GM19023 (cell line): ENCODE measurements at regions not wholly inside any gene's neighbourhood (a gene's known extent, or its start where the extent isn't known, plus 50 kb on each side); places are given as distances from the start of the nearest gene placed in this dataset.
"Not testable (repeated sequence)": the region's sequence is repeated elsewhere in the genome, so short reads cannot be mapped to it uniquely, and the experiment has no call there.

Experiments used
- ATAC-seq: cut with Tn5 transposase; IDR thresholded peaks from one replicate; pipeline ENCODE4 v1.9.1; 2021; ENCODE audit warnings: mild to moderate bottlenecking, moderate library complexity; ENCODE audit not compliant: unreplicated experiment

DNA sequence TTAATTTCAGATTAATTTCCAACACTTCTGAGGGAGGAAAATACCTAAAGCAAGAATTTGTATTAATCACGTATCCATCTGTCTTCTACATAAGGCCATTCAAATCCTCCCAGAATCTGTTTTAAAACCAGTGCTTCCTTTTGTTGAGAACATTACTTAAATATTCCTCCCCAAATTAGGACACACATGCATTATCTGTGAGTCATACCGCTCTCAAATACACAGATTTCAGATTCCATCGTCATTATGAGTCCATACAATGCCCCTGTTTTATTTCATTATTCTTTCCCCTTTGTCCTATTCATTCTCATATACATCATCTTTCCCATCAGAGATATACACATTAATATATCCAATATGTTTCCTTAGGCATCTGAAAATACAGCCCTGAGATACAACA lies 57.3 kb upstream of the PRSS12 start:
- no peak for ATAC-seq

DNA sequence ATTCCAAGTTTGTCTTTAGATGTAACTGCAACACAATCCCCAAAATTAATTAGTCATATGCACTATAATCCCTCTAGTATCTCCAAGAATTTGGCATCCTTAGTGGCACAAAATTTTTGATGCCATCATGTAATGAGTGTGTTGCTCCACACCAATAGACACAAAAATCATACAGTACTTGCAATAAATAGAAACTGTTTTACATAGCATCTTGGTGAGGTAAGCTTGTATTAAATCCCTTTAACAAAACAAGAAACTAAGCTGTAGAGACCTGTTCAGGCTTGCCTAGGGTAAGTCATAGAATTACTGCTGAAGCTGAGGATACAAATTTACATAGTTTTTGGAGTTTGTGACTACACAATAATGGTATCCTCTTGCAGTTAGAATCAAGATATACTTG lies 64.5 kb upstream of the PRSS12 start:
- ATAC-seq, result no peak

DNA sequence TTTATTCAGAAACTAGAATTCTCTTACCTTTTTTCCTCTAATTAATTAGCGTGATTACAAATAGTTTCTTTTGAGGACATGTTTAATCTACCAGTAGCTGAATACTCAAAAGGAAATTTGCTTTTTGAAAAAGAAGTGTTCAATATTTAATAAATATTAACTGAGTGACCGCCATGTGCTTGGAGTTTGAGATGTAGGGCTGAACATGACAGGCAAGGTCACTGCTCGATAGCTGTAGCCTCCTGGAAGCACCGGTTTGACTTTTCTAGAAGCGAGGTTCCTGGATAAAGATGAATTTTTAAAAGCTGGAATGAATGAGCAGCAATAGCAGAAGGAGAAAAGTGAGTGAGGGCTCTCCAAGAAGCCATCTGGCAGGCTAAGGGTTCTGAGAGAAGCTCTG lies 65.0 kb upstream of the PRSS12 start:
- not testable (repeated sequence) for ATAC-seq

DNA sequence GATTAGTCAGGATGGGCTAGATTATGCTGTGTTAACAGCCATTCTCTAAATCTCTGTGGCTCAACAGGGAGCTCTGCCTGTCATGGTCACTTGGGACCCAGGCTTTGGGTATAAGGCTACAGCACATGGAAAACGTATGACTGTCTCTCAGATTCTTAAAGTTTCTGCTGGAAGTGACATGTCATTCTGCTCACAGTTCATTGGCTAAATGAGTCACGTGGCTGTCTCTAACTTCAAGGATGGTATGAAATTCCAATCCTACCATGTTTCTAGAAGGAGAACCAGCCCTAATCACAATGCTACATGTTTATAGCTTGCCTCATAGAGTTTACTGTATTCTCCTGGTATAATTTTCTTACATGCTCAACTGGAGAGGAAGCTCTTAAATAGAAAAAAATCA lies 65.6 kb upstream of the PRSS12 start:
- not testable (repeated sequence) for ATAC-seq

DNA sequence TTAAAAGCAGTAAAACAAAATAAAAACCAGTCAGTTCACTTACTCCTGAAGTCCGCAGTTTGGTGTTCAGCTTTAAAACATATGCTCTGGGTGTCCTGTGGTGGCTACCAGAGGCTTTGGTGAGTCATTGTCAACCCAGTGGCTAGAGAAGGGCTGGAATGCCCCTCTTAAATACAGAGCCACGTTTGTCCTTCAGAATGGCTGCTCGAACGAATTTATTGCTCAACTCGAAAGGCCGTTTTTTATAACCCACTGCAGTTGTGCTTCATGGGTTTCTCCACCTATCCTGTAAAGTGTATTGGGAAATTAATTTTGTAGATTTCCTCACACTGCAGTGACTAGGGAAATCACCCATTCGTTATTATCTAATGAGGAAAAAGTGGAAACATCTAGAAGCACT lies 66.8 kb upstream of the PRSS12 start:
- not testable (repeated sequence) for ATAC-seq

DNA sequence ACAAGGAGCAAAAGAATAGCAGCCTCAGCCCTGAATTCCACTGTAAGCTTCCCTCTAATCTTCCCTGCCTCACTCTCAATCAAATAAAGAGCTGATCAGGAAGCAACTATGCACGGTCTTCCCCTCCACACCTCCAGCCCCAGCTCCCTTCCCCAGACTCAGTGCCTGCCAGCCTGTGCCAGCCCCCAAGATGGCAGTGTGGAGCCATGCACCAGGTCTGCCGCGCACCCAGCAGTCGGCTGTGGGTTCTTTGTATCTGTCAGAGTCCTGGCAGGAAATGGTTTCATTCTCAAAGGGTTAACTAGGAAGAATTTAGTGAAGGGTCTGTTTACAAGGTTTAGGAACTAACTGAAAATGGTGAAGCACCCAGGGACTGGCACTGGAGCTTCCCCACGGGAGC lies 71.3 kb upstream of the PRSS12 start:
- ATAC-seq, result not testable (repeated sequence)

DNA sequence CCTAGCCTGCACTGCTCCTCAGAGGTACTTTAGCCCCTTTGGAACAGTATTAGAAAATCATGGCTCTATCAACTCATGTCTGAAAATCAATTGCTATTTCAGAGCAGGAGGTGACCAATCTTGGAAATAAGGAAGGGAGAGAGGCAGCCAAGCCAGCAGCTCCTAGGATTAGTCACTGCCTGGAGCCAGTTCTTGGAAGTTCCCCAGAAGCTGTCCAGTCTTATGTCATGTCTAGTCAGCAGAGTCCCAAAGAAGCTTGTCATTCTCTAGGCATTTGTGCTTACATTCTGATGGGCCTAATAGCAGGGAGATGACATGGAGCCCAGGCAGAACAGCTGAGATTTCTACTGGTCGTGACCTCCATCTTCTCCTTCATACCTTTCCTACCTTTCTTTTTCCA lies 76.1 kb upstream of the PRSS12 start:
- not testable (repeated sequence) for ATAC-seq

DNA sequence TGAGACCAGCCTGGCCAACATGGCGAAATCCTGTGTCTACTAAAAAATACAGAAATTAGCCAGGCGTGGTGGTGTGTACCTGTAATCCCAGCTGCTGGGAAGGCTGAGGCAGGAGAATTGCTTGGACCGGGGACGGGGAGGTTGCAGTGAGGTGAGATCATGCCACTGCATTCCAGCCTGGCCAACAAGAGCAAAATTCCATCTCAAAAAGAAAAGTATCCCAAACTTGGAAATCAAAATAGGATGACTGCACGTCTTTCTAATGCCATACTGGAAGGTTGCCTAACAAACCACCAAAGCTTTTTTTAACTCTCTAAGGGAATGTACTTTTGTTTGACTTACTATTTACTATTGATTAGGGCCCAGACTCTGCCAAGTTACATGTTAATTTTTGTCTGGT lies 79.6 kb upstream of the PRSS12 start:
- ATAC-seq, result not testable (repeated sequence)

DNA sequence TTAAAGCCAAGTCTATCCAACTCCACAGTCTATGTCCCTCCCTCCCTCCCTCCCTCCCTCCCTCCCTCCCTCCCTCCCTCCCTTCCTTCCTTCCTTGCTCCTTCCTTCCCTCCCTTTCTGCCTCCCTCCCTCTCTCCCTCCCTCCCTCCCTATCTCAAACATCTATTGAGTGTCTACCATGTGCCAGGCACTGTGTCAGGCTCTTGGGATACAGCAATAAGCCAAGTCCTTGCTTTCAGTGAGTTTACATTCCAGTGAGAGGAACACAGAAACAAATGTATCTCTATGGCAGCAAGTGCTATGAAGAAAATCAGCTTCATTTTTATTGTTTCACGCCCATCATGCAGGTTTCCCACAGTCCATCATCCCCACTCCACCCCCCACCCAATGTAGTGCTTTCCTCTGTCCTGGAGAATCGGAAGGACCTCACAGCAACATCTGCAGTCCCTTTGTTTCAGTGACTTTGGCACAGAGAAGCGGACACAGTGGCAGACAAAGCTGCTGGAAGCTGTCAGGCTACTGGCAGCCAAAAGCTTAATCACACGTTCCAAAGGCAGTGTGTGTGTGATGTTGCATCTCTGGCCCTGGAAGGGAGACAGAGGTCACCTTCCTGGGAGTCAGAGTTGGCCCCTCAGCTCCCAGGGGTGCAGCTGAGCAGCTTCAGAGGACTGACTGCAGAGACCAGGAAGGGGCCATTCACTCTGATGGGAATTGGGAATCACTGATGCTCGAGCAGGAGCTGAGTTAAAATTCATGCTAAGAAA lies 81.0 kb upstream of the PRSS12 start:
- ATAC-seq, result not testable (repeated sequence)

DNA sequence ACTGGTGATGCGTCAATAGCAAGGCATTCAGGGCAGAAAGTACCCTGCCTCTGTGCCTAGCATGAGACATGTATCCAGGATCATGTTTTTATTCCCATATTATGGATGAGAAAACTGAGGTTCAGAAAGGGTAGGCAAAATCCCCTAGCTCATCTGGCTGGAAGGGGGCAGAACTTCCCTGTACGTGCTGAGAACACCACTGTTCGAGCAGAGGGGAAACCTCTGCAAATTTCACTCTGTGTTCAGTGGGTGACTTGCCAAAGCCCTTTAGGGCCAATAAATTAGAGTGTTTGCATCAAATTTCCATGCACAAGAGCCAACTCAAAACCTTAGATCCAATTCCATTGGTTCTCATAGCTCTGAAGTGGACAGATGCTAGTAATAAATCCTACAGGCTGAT lies 82.6 kb upstream of the PRSS12 start:
- ATAC-seq, result not testable (repeated sequence)

DNA sequence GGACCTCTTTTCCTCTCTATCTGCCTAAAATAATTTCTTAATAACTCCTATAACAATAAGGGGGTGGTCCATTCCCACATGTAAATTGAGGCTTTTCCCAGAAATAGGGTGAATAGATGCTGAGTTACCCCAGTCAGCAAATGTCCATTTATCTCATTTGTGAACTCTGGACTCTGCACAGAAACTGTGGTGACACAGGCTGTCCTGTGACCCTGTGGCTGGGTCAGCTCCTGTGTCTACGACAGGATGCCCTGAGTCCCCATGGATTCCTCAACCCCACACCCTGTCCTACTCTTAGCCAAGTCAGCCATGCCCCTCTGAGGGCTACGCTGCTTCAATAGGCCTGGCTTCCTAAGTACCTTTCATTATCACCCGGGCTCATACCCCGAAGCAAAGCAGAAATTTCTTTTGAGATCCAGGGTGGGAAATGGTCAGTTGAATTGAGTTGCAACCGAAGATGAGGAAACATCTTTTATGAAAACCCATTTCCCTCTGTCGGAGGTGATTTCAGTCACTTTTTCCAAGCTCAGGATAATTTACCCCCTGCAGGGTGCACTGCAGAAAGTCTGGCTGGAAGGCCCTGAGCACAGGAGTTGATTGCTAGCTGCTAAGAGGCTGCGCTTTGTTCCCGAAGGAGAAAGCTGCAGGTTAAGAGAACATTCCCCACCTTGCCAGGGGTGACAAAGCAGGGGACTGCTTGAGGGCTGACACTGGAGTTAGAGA lies 89.5 kb upstream of the PRSS12 start:
- not testable (repeated sequence) for ATAC-seq

DNA sequence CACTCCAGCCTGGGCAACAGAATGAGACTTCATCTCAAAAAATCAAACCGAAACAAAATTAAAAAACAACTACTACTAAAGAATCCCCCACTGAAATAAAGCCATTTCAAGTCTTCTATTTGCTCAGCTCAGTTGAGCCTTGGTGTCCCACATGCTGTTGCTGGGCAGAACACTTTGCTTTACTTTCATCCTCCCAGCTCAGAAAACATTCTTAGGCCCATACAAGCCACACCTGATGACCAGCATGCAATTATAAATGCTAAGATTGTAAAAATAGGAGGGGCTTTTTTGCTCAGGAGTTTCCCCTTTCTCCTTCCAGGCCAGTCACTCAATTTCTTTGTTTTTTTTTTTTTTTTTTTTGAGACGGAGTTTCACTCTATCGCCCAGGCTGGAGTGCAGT lies 94.6 kb upstream of the PRSS12 start:
- ATAC-seq, result not testable (repeated sequence)

DNA sequence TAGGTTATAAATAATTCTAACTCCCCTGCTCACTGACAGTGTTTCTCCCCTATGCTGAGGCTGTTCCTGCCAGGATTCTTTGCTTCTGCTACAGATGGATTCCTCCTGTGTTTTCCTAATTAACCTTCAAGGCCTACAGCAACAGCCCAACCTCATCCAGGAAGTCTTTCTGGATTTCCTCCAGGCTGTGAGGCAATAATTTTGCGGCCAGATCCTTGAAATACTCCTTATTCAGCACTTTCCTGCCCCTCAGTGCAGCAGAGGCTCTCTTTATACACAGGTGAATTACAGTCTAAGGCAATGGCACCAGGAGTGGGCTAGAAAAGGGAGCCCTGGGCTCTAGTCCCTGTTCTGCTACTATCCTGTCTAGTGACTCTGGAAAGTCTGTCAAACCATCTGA lies 102.1 kb upstream of the PRSS12 start:
- ATAC-seq, result not testable (repeated sequence)

DNA sequence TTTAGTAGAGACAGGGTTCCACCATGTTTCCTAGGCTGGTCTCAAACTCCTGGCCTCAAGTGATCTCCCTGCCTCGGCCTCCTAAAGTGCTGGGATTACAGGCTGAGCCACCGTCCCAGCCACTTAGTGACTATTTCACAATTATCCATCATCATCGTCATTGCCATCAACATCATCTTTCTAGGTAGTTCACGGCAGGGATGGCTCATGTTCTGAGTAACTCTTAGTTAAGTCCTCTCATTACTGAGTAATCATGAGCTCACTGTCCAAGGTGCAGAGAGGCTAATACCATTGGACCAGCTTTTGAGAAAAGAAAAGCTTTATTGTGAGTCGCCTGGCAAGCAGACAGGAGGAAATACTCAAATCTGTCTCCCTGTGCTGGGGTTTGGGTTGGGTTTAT lies 108.6 kb upstream of the PRSS12 start:
- not testable (repeated sequence) for ATAC-seq

DNA sequence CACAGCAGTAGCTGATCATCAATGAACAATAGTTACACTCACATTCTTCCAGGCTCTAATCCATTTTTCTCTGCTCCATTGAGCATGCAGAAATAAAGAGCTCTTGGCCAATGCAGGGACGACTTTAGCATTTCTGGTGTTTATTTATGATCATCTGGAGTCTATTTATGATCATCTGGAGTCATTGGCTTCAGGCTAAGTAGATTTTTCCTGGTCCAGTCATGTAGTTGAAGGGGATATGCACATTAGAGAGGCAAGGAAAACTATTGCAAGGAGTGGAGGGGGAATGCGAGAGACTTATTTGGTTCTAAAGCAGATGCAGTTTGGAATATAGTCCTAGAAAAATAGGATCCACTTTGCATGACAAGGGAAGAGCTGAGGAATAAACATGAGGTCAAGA lies 113.0 kb upstream of the PRSS12 start:
- not testable (repeated sequence) for ATAC-seq

DNA sequence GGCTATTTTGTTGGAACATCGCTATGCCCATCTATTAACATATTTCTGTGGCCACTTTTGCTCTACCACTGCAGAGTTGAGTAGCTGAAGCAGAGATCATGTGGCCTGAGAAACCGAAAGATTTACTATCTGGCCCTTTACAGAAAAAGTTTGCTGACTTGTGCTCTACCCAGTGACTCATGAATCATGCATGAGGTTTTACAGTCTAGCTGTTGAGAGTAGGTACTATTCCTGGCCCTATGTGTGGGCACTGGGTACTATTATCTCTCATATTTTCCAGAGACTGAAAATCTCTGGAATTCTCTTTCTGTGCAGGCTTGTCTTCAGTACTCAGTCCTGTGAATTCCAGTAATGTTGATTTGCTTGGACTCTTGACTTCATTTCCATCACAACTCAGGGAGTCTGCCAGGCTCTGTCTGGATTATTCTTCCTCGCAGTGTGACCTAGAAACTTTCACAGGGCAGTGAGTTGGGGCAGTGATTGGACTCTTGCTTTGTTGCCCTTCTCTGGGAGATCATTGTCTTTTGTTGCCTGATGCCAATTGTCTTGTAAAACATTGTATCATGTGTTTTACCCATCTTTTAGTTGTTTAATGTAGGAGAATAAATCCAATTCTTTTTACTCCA lies 121.3 kb upstream of the PRSS12 start:
- ATAC-seq, result not testable (repeated sequence)

DNA sequence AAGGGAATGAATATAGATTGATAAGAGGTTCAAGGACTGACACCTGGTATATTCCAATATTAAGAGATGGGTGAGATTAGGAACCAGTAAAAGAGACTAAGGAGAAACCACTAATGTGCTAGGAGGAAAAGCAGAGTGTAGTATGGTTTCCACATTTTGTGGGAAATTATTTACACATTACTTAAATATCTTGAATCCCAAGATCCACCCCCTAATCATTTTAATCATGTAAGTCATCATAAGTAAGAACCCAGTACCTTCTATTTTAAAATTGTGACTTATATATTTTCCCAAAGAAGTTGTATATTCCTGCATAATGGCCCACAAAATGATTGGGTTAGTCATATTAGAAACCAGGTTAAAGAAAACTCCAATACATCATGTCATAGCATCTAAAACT lies 122.0 kb upstream of the PRSS12 start:
- not testable (repeated sequence) for ATAC-seq

DNA sequence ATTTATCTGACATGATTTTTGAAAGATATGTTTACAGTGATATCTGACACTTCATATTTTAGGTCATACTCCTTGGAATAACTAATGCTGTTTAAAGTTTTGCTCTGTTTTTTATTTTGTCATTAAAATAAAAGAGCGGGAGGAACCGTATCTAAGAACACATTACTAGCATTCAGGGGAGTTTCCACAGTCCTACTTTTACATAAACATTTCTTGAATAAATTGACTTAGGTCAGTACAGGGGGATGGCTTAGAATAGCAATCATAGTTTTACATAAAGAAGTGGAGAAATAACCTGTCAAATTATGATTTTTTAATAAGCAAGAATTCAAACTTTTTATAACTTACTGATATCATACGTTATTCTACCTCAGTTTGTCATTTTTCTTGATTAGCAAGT lies 123.1 kb upstream of the PRSS12 start:
- ATAC-seq, result not testable (repeated sequence)

DNA sequence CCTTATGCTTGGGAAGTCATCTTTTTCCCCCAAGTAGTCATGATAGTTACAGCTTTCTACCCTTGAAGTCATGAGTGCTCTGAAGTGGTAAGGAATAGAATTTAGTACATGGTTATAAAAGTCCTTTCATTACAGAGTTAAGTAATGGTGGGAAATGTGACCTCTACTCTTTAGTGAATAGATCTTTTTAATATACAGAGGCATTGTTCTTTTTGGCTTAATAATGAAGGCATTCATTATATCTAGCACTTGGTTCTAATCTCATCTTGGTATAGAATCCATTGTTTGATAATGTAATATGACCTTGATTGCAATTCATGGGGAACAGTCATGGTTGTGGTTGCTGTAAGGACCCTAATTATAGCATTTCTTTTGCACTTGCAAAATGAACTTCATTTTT lies 125.0 kb upstream of the PRSS12 start:
- not testable (repeated sequence) for ATAC-seq

DNA sequence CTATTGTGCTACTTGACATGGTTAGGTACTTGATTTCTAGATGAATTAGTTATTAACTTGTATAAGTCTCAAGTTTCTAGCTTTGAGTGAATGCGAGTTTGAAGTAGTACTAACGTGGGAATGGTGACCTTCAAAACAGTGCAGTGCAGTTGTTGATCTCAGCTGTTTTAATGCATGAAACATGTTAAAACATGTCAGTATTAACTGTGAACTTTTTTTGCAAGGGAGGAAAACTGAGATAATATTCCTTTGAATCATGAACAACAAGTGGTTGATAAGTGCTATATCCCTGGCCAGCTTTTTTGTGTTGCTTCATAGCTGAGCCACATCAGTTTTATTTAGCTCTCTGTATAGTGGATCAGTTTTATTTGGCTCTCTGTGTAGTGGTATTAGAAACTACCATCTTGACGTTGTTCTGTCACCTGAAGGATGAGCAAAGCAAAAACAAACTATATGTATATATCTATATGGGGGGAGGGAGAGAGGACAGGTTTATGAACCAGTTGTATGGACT lies 133.1 kb upstream of the PRSS12 start:
- ATAC-seq, result not testable (repeated sequence)

DNA sequence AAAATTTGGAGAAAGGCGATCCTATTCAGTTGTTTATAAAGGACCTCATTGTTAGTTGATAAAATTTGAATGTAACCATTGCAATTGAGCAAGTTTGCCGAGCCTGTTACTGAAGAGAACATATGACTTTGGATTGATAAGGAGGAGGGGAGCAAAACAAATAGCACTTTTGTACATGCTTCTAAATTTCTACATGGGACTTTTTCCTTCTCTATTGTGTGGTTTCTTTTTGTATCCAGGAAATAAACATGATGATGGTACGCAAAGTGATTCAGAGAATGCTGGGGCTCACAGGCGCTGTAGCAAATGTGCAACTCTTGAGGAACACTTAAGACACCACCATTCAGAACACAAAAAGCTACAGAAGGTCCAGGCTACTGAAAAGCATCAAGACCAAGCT lies 140.2 kb upstream of the PRSS12 start:
- ATAC-seq, result not testable (repeated sequence)

DNA sequence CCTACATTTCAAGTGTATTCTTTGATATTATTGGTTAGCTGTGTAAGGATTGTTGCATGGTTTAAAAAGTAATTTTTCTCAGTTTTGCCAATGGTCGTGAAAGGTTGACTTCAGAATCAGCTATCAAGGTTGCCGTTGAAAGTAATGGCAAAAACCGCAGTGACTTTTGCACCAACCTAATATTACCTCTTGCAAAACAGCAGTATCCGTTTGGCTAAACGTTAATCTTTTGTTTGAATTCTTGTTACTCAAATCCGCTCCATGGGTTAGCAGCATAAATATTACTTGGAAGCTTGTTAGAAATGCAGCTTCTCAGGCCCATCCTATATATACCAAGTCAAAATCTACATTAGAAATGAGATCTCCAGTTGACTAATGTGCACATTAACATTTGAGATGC lies 141.6 kb upstream of the PRSS12 start:
- not testable (repeated sequence) for ATAC-seq
